D721Med (cell line): ENCODE measurements at regions not wholly inside any gene's neighbourhood (a gene's known extent, or its start where the extent isn't known, plus 50 kb on each side); places are given as distances from the start of the nearest gene placed in this dataset.

Source experiments
- DNase-seq: peaks from one replicate; pipeline ENCODE4 v3.0.0; 2011; ENCODE audit warnings: low spot score; ENCODE audit not compliant: insufficient read length
- FAIRE-seq: peaks from 2 replicates; lab custom pipeline; 2011; peaks lifted over from hg19 to GRCh38; lab: Jason Lieb, UNC
- TF ChIP-seq, protein P1 (sequence below): IDR thresholded peaks from 2 replicates; pipeline ENCODE4 v1.5.1; 2012; ENCODE audit warnings: mild to moderate bottlenecking, control low read depth; ENCODE audit not compliant: insufficient read depth; ENCODE audit errors: missing control alignments

DNA sequence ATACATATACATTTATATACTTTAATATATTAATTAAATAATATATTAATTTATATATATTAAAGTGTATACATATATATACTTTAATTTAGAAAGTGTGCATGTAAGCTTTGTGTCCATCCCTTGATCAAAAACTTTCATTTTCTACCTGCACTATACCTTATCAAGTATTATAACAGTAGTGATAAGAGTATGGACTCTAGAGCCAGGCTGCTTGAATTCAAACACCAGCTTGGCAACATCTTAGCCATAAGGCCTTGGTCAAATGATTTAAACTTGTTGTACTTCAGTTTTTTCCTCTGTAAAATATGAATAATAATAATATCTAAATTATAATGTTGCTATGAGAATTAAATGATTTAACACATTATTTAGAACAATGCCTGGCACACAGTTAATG lies 327.6 kb upstream of the NECTIN3 start:
- no peak for DNase-seq
- TF ChIP-seq, protein P1, sequence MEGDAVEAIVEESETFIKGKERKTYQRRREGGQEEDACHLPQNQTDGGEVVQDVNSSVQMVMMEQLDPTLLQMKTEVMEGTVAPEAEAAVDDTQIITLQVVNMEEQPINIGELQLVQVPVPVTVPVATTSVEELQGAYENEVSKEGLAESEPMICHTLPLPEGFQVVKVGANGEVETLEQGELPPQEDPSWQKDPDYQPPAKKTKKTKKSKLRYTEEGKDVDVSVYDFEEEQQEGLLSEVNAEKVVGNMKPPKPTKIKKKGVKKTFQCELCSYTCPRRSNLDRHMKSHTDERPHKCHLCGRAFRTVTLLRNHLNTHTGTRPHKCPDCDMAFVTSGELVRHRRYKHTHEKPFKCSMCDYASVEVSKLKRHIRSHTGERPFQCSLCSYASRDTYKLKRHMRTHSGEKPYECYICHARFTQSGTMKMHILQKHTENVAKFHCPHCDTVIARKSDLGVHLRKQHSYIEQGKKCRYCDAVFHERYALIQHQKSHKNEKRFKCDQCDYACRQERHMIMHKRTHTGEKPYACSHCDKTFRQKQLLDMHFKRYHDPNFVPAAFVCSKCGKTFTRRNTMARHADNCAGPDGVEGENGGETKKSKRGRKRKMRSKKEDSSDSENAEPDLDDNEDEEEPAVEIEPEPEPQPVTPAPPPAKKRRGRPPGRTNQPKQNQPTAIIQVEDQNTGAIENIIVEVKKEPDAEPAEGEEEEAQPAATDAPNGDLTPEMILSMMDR: no peak
- FAIRE-seq: no peak

- FAIRE-seq (no peak), DNase-seq (no peak)
- TF ChIP-seq, protein P1: no peak
These were observed 326.9 kb upstream of the NECTIN3 start for GRCh38 chr3:110744723-110745122.

GRCh38 chr3:110749006-110749405 lies 322.6 kb upstream of the NECTIN3 start:
- DNase-seq (no peak), FAIRE-seq (no peak)
- TF ChIP-seq, protein P1: no peak

- no peak for FAIRE-seq
These were observed 321.4 kb upstream of the NECTIN3 start for GRCh38 chr3:110750201-110750600.

DNA sequence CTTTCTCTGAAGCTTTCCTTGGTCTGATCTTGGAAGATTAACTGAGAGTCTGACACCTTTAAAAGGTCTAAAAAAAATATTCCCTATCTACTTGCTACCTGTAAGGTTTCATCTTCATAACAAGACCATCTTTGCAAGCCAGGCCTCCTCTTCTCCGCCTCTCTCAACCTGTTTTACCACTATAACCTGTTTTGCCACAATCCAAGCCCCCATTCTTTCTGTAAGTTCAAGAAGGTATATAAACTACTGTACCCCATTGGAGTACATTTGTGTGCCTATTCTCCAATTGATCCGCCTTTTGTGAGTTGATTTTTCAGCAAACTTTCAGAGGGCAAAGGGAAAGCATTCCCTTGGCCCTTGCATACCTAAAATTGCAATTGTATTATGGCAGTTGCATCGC lies 319.3 kb upstream of the NECTIN3 start:
- DNase-seq (no peak), FAIRE-seq (no peak)
- TF ChIP-seq, protein P1: no peak

More at GRCh38 chr3:110750201-110750600, 321.4 kb upstream of the NECTIN3 start:
- DNase-seq: no peak
- TF ChIP-seq, protein P1: no peak

- TF ChIP-seq, protein P1: no peak
- FAIRE-seq (no peak), DNase-seq (no peak)
These were observed 318.1 kb upstream of the NECTIN3 start for GRCh38 chr3:110753516-110753915.

DNA sequence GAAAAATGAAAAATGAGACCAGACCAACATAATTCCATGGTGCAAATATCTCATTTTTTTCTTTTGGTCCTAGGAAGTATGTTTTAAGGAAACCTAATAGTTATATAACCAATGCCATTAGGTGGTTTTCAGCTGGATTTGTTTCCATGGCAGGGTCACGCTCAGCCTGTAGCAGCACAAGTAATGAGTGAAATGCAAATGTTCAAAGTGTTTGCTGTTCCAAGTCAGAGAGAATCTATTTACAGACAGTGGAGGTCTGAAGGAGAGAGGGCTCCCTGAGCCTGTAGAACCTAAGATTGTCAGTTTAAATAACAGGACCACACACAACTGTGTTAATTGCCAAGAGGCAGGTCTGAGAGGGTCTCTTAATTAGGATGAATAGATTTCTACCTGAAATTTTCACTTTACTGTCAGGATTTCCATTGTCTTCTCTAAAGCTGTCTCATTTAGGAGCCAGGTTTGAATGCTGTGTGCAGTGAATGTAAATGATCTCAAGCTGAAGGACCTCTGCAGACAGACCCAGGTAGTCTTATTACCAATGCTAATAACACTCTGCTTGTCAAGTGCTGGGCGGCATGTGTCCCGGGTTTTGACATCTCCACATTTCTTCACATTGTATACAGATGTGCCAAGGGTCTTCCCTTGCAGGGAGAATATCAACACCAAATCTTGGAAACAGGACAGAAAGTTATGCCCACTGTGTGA lies 317.3 kb upstream of the NECTIN3 start:
- no peak for DNase-seq
- FAIRE-seq: no peak

More for the DNA sequence above, 317.3 kb upstream of the NECTIN3 start:
- TF ChIP-seq, protein P1: no peak
